ENCODE measurements at regions not wholly inside any gene's neighbourhood (a gene's known extent, or its start where the extent isn't known, plus 50 kb on each side); places are given as distances from the start of the nearest gene placed in this dataset.

GRCh38 chr15:69857686-69858391, 239.9 kb downstream of the TLE3 start:
- TF ChIP-seq CTCF (IDR thresholded peaks at IDR 0.05; ENCODE audit: unreplicated experiment): no peak
- no peaks in the 10 kb centered on the region for H3K36me3 Mint-ChIP-seq (ENCODE audit: insufficient read depth, unreplicated experiment)
- H3K27me3 Mint-ChIP-seq (ENCODE audit: unreplicated experiment): peaks cover 14% of the 10 kb centered on the region
- DNase-seq: no peak
- intact Hi-C loops (cut with micrococcal nuclease; ENCODE audit: unreplicated experiment): no loop called here
- H3K4me3 Mint-ChIP-seq (ENCODE audit: low read depth, unreplicated experiment): no peak overlapping the region
- BruUV-seq (replicated peaks): no TSS peak
- H3K27ac Mint-ChIP-seq (ENCODE audit: unreplicated experiment): no peak overlapping the region
- CTCF ChIA-PET: interaction anchor here (0.5 kb wide), 1 partner anchor 13 kb away, joined by 7 read pairs; no protein-coding TSS in a partner anchor
- H3K9me3 Mint-ChIP-seq (ENCODE audit: low read depth, unreplicated experiment): no peaks in the 10 kb centered on the region
- peaks cover 23% of the 10 kb centered on the region for H3K4me1 Mint-ChIP-seq (ENCODE audit: low read depth, unreplicated experiment)

- BruUV-seq (replicated peaks): no TSS peak
Observed at GRCh38 chr15:69858456-69858855, 239.3 kb downstream of the TLE3 start.

GRCh38 chr15:69859866-69860265, 237.9 kb downstream of the TLE3 start:
- Mint-ChIP-seq H3K9me3 (ENCODE audit: low read depth, unreplicated experiment) (no peaks in the 10 kb centered on the region), H3K27ac (ENCODE audit: unreplicated experiment) (no peak overlapping the region), H3K4me3 (ENCODE audit: low read depth, unreplicated experiment) (no peak overlapping the region), H3K36me3 (ENCODE audit: insufficient read depth, unreplicated experiment) (no peaks in the 10 kb centered on the region), H3K4me1 (ENCODE audit: low read depth, unreplicated experiment) (peaks cover 13% of the 10 kb centered on the region), H3K27me3 (ENCODE audit: unreplicated experiment) (peaks cover 22% of the 10 kb centered on the region)
- CTCF ChIA-PET: interaction anchor here (0.6 to 0.8 kb wide), 2 partner anchors 15 to 215 kb away, joined by 3 to 7 read pairs; no protein-coding TSS in a partner anchor
- intact Hi-C loops (cut with micrococcal nuclease; ENCODE audit: unreplicated experiment): no loop called here
- no TSS peak for BruUV-seq (replicated peaks)
- no peak for TF ChIP-seq CTCF (IDR thresholded peaks at IDR 0.05; ENCODE audit: unreplicated experiment)
- no peak for DNase-seq

More at GRCh38 chr15:69858456-69858855, 239.3 kb downstream of the TLE3 start:
- no peak for TF ChIP-seq CTCF (IDR thresholded peaks at IDR 0.05; ENCODE audit: unreplicated experiment)
- Mint-ChIP-seq H3K4me3 (ENCODE audit: low read depth, unreplicated experiment) (no peak overlapping the region), H3K27ac (ENCODE audit: unreplicated experiment) (no peak overlapping the region), H3K4me1 (ENCODE audit: low read depth, unreplicated experiment) (peaks cover 17% of the 10 kb centered on the region), H3K27me3 (ENCODE audit: unreplicated experiment) (peaks cover 14% of the 10 kb centered on the region), H3K9me3 (ENCODE audit: low read depth, unreplicated experiment) (no peaks in the 10 kb centered on the region), H3K36me3 (ENCODE audit: insufficient read depth, unreplicated experiment) (no peaks in the 10 kb centered on the region)
- CTCF ChIA-PET: interaction anchor here (0.6 kb wide), 1 partner anchor 188 kb away, joined by 3 read pairs; no protein-coding TSS in a partner anchor
- no peak for DNase-seq
- intact Hi-C loops (cut with micrococcal nuclease; ENCODE audit: unreplicated experiment): no loop called here

GRCh38 chr15:69860321-69860720, 237.4 kb downstream of the TLE3 start:
- peaks cover 13% of the 10 kb centered on the region for H3K4me1 Mint-ChIP-seq (ENCODE audit: low read depth, unreplicated experiment)
- H3K9me3 Mint-ChIP-seq (ENCODE audit: low read depth, unreplicated experiment): no peaks in the 10 kb centered on the region
- peaks cover 22% of the 10 kb centered on the region for H3K27me3 Mint-ChIP-seq (ENCODE audit: unreplicated experiment)
- no peak for TF ChIP-seq CTCF (IDR thresholded peaks at IDR 0.05; ENCODE audit: unreplicated experiment)
- no TSS peak for BruUV-seq (replicated peaks)
- H3K27ac Mint-ChIP-seq (ENCODE audit: unreplicated experiment): no peak overlapping the region
- H3K36me3 Mint-ChIP-seq (ENCODE audit: insufficient read depth, unreplicated experiment): no peaks in the 10 kb centered on the region
- CTCF ChIA-PET: interaction anchor here (0.8 kb wide), 1 partner anchor 15 kb away, joined by 7 read pairs; no protein-coding TSS in a partner anchor
- H3K4me3 Mint-ChIP-seq (ENCODE audit: low read depth, unreplicated experiment): no peak overlapping the region
- no peak for DNase-seq
- intact Hi-C loops (cut with micrococcal nuclease; ENCODE audit: unreplicated experiment): no loop called here

All from Calu3 (cell line).